HFF-Myc (cell line): ENCODE measurements at regions not wholly inside any gene's neighbourhood (a gene's known extent, or its start where the extent isn't known, plus 50 kb on each side); places are given as distances from the start of the nearest gene placed in this dataset.
"Not testable (repeated sequence)": the region's sequence is repeated elsewhere in the genome, so short reads cannot be mapped to it uniquely, and the experiment has no call there.

Experiments
- DNase-seq: peaks from one replicate; pipeline ENCODE4 v3.0.0-alpha.2; 2011; ENCODE audit warnings: low read depth; ENCODE audit errors: extremely low read depth
- H3K4me3 ChIP-seq: replicated peaks from 2 replicates; pipeline ENCODE4 v1.5.1; 2011; ENCODE audit warnings: low read depth, mild to moderate bottlenecking, control low read depth, low read length
- TF ChIP-seq, protein P1 (sequence below): IDR thresholded peaks from 2 replicates; pipeline ENCODE4 v1.5.1; 2012; ENCODE audit warnings: mild to moderate bottlenecking, low read depth, low read length, control low read depth; ENCODE audit errors: missing control alignments

DNA sequence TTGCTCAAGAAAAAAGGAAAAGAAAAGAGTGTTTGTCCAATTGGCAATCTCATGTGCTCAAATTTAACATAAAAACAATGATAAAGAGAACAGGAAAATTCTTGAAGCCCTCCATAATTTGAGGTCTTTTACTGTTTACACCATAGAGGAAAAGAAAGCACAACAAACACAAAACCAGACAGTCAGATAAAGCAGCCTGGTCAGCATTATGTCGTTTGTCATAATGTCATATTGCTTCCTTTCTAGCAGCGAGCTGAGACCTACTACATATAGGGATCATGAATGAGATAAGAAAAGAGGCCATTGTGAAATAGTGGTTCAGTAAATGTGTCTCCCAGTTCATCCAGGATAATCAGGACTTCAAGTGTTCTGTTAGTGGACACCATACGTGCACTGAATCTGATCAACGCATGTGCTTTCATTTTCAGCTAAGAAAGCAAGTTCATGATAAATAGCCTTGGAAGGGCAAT lies 64.7 kb upstream of the SELENOP start:
- TF ChIP-seq, protein P1, sequence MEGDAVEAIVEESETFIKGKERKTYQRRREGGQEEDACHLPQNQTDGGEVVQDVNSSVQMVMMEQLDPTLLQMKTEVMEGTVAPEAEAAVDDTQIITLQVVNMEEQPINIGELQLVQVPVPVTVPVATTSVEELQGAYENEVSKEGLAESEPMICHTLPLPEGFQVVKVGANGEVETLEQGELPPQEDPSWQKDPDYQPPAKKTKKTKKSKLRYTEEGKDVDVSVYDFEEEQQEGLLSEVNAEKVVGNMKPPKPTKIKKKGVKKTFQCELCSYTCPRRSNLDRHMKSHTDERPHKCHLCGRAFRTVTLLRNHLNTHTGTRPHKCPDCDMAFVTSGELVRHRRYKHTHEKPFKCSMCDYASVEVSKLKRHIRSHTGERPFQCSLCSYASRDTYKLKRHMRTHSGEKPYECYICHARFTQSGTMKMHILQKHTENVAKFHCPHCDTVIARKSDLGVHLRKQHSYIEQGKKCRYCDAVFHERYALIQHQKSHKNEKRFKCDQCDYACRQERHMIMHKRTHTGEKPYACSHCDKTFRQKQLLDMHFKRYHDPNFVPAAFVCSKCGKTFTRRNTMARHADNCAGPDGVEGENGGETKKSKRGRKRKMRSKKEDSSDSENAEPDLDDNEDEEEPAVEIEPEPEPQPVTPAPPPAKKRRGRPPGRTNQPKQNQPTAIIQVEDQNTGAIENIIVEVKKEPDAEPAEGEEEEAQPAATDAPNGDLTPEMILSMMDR, result no peak
- DNase-seq, result no peak
- H3K4me3 ChIP-seq, result no peak overlapping the region

DNA sequence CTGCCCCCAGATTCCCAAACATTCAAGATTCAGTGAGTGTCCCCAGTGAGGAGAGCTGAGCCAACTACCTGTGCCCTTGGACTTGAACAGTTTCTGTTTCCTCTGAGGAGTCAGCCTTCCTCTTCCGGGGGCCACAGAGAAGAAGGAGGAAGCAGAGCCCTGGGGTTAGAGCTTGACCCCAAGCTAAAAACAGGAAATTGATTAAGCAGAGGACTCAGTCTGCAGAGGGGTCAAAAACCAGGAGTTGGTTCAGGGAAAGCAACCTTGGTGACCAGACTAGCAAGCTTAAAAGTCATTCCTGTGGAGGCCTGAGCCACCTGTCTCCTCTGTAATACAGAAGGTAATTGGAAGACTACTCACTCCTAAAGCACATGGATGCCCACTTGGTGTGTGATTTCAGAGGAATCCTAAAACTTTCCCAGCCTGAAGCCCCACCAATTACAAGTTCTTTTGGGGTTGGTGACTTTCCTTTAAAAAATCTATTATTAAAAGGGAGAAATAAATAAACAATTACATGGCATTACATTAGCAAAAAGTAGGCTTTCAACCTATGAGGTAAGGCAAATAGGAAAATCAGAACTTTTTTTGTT lies 64.2 kb upstream of the SELENOP start:
- H3K4me3 ChIP-seq, result no peak overlapping the region
- no peak for DNase-seq
- TF ChIP-seq, protein P1, result no peak

DNA sequence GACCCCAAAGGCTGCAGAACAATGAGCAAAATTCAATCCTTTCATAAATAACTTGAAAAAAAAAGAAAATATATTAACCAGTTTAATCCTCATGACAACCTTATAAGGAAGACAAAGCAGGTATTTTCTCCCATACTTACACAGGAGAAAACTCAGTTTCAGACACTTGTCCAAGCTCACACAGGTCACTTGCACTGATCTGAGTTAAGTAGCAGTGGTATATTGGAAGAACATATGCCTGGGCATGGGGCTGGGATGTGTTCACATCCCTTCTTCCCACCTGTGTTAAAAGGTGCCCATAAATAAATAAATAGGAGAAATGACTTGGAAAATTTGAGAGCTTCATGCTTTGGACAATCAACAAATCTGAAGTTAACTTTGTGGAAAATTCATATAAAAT lies 63.5 kb upstream of the SELENOP start:
- H3K4me3 ChIP-seq, result no peak overlapping the region
- TF ChIP-seq, protein P1, result no peak
- no peak for DNase-seq

DNA sequence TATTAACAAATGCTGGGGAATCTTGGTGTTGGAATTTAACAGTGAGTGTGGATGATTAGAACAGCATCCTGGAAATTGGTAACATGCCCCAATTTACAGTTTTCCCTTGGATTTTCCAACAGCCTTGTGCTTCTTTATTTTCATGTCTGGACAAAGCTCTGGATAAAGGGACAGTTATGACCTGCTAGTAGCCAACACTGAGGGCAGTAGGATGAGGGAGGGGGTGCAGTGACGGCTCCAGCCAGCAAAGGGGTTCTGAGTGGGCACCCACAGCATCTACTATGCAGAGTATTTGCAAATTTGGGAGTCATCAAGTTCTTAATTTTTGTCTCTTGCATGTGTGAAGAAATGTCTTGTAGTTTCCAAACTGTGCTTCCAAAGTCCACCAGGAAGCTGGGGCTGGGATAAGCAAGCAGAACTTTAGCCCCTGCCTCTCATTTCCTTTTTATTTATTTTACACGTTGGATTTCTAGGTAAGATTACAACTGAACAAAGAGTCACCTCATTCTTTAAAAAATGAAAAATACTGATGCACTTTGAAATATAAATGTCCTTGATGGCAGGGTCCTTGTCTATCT lies 63.0 kb upstream of the SELENOP start:
- no peak overlapping the region for H3K4me3 ChIP-seq
- TF ChIP-seq, protein P1, result no peak

DNA sequence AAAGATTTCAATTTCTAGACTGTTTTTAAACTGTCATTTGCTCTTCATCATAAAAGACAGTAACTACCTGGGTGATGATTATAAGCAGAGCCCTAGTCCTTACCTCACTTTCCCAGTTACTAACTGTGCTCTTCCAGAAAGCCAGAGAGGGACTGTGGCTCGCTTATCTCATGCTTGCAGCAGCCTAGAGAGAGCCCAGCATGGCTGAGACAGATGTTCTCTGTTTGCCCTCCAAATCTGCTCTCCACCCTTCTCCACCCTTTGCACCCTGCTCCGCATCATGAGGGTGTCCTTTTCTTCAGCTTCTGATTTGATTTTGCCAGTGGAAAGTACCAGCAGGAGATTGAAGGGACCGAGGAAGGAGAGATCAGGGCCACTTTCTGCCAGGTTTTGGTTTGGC lies 61.2 kb upstream of the SELENOP start:
- H3K4me3 ChIP-seq, result no peak overlapping the region
- no peak for DNase-seq
- TF ChIP-seq, protein P1, result no peak

More for the DNA sequence above, 63.0 kb upstream of the SELENOP start:
- DNase-seq, result no peak

DNA sequence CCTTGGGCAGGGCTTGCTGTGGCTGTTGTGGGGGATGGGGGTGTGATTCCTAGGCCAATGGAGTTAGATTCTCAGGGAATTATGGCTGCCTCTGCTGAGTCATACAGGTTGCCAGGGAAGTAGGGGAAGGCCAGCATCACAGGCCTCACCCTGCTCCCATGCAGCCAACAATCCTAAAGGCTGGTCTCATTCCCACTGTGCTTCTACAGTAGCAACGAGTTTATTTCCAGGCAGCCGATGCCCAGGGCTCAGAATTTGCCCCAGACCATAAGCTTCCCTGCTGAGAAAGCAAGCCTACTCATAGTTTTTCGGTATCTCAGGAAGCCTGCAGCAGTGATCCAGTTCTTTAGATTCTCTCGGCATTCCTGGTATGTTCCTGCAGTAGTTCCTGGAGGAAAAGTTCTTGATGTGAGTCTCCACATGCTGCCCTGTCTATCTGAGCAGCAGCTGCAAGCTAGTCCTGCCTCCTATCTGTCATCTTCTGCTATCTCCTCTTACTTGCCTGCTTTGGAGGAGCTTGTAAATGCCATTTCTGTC lies 59.3 kb upstream of the SELENOP start:
- DNase-seq, result no peak
- TF ChIP-seq, protein P1, result no peak
- H3K4me3 ChIP-seq, result no peak overlapping the region

DNA sequence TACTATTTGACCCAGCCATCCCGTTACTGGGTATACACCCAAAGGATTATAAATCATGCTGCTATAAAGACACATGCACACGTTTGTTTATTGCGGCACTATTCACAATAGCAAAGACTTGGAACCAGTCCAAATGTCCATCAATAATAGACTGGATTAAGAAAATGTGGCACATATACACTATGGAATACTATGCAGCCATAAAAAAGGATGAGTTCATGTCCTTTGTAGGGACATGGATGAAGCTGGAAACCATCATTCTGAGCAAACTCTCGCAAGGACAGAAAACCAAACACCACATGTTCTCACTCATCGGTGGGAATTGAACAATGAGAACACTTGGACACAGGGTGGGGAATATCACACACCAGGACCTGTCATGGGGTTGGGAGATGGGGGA lies 56.7 kb upstream of the SELENOP start:
- not testable (repeated sequence) for H3K4me3 ChIP-seq, DNase-seq

DNA sequence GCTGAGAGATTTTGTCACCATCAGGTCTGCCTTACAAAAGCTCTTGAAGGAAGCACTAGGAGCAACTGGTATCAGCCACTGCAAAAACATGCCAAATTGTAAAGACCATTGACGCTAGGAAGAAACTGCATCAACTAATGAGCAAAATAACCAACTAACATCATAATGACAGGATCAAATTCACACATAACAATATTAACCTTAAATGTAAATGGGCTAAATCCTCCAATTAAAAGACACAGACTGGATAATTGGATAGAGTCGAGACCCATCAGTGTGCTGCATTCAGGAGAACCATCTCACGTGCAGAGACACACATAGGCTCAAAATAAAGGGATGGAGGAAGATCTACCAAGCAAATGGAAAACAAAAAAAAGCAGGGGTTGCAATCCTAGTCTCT lies 53.1 kb upstream of the SELENOP start:
- H3K4me3 ChIP-seq, DNase-seq: not testable (repeated sequence)
